K562 (cell line): ENCODE measurements at regions not wholly inside any gene's neighbourhood (a gene's known extent, or its start where the extent isn't known, plus 50 kb on each side); places are given as distances from the start of the nearest gene placed in this dataset.

ENCODE experiments used
- ATAC-seq: fragments of 200-7000 bp; cut with Tn5 transposase; 3 replicates; pipeline ENCODE4 v1.9.1; 2020; ENCODE audit warnings: moderate library complexity
- BruUV-seq: library from RNA; stranded (reverse); fragments of 400-500 nt; replicated peaks from 2 replicates; lab custom pipeline; 2021; lab: Mats Ljungman, UMichigan
- CTCF ChIA-PET: fragments of 300-600 bp; formaldehyde crosslinking; extraction: SDS; loops from one replicate; lab custom pipeline; 2021; ENCODE audit warnings: low intra/inter-chr PET ratio; lab: Yijun Ruan, JAX
- POLR2A ChIA-PET: fragments of 300-600, 350-650 bp; sonication (Branson Sonifier 250); formaldehyde crosslinking; extraction: SDS; loops from one replicate; lab custom pipeline; 2021; ENCODE audit warnings: antibody characterized with exemption, inconsistent platforms; lab: Yijun Ruan, JAX
- DNase-seq, 4 experiments: peaks; one replicate each; pipeline versions ENCODE4 v3.0.0 to v3.0.0-alpha.2; 2011 to 2018; ENCODE audit warnings: low spot score in 3 of 4, mixed read lengths in 3 of 4; ENCODE audit errors: extremely low read depth in 1 of 4
- FAIRE-seq: peaks from 2 replicates; lab custom pipeline; 2011; peaks lifted over from hg19 to GRCh38; lab: Jason Lieb, UNC
- H2AFZ ChIP-seq: 2 replicates; pipeline ENCODE4 v1.6.0; 2011; ENCODE audit warnings: low read depth, low read length, control low read depth, inconsistent platforms
- H3K27ac ChIP-seq: fragments of 200-600 bp; 3 replicates; pipeline ENCODE4 v1.8.0; 2011; ENCODE audit warnings: low read depth, mild to moderate bottlenecking, control low read depth, inconsistent platforms, low read length, moderate library complexity, mixed read lengths; ENCODE audit errors: extremely low read depth
- H3K27me3 ChIP-seq, 2 experiments: fragments of 300-600 bp in 1 of 2; 2 replicates in 1 of 2; 3 replicates in 1 of 2; pipeline versions ENCODE4 v1.6.0 to v1.8.0; 2011; ENCODE audit warnings: inconsistent platforms in 2 of 2, low read length in 2 of 2, mild to moderate bottlenecking in 1 of 2, mixed read lengths in 1 of 2, moderate library complexity in 1 of 2; ENCODE audit not compliant: control insufficient read depth in 2 of 2, insufficient read depth in 2 of 2
- H3K36me3 ChIP-seq: fragments of 300-600 bp; 3 replicates; pipeline ENCODE4 v1.8.0; 2011; ENCODE audit warnings: mild to moderate bottlenecking, low read length, inconsistent platforms; ENCODE audit not compliant: control insufficient read depth, insufficient read depth
- H3K4me1 ChIP-seq, 2 experiments: fragments of 200-600 bp in 1 of 2; replicated peaks in 1 of 2; 2 replicates in 1 of 2; 3 replicates in 1 of 2; pipeline versions ENCODE4 v1.5.1 to v1.8.0; 2011; ENCODE audit warnings: inconsistent platforms in 2 of 2, low read length in 2 of 2, mild to moderate bottlenecking in 1 of 2, mixed read lengths in 1 of 2, moderate library complexity in 1 of 2; ENCODE audit not compliant: control insufficient read depth in 2 of 2, insufficient read depth in 2 of 2
- H3K4me2 ChIP-seq: 2 replicates; pipeline ENCODE4 v1.6.1; 2011; ENCODE audit warnings: low read length, control low read depth, inconsistent platforms, mixed read lengths; ENCODE audit not compliant: insufficient read depth
- H3K4me3 ChIP-seq: fragments of 200-600 bp; sonication (generic), shearing (Covaris generic); 2 replicates; pipeline ENCODE4 v1.5.1; 2016; ENCODE audit warnings: control low read depth, inconsistent platforms
- H3K79me2 ChIP-seq: fragments of 200-600 bp; 3 replicates; pipeline ENCODE4 v1.8.0; 2011; ENCODE audit warnings: low read length, inconsistent platforms; ENCODE audit not compliant: control insufficient read depth, insufficient read depth
- H3K9ac ChIP-seq, 2 experiments: 2 replicates each; pipeline versions ENCODE4 v1.6.0 to v1.6.1; 2011; ENCODE audit warnings: low read depth in 2 of 2, low read length in 2 of 2, control low read depth in 1 of 2, inconsistent platforms in 1 of 2, mild to moderate bottlenecking in 1 of 2, mixed read lengths in 1 of 2; ENCODE audit not compliant: insufficient read depth in 1 of 2
- H3K9me1 ChIP-seq: one replicate; pipeline ENCODE4 v1.6.0; 2011; ENCODE audit warnings: inconsistent platforms, mild to moderate bottlenecking, low read length, moderate library complexity; ENCODE audit not compliant: control insufficient read depth, insufficient read depth
- H3K9me3 ChIP-seq: replicated peaks from 2 replicates; pipeline ENCODE4 v1.5.1; 2011; ENCODE audit warnings: low read depth, low read length, inconsistent platforms; ENCODE audit not compliant: control insufficient read depth, insufficient read depth
- H4K20me1 ChIP-seq: replicated peaks from 2 replicates; pipeline ENCODE4 v1.6.1; 2011; ENCODE audit warnings: low read length, inconsistent platforms, mixed read lengths; ENCODE audit not compliant: control insufficient read depth, insufficient read depth
- C11orf30 ChIP-seq: fragments of 450-650 bp; IDR thresholded peaks from 2 replicates; pipeline ENCODE4 v1.6.1; 2016; ENCODE audit warnings: low read depth, mild to moderate bottlenecking
- CBX5 ChIP-seq: IDR thresholded peaks from 2 replicates; pipeline ENCODE4 v1.6.1; 2014; ENCODE audit warnings: low read depth, borderline replicate concordance
- HDAC8 ChIP-seq: fragments of 450-650 bp; IDR thresholded peaks from 2 replicates; pipeline ENCODE4 v1.6.1; 2016; ENCODE audit warnings: mild to moderate bottlenecking, missing genetic modification characterization, moderate library complexity, missing compliant biosample characterization
- HNRNPK ChIP-seq: fragments of 200-400 bp; formaldehyde crosslinking; IDR thresholded peaks from one replicate; pipeline ENCODE4 v1.6.1; 2018; ENCODE audit warnings: mild to moderate bottlenecking, low read depth, low read length; ENCODE audit not compliant: poor library complexity, severe bottlenecking
- HSF4 ChIP-seq: fragments of 250-450 bp; sonication (Bioruptor Pico); IDR thresholded peaks from 2 replicates; pipeline ENCODE4 v2.1.2; 2022; ENCODE audit warnings: mild to moderate bottlenecking, moderate library complexity, borderline replicate concordance
- MAFF ChIP-seq: IDR thresholded peaks from 2 replicates; pipeline ENCODE4 v1.6.1; 2012; ENCODE audit warnings: low read length, improper control_type of control experiment
- NFYB ChIP-seq: IDR thresholded peaks from 2 replicates; pipeline ENCODE4 v1.6.1; 2011; ENCODE audit warnings: mild to moderate bottlenecking, moderate library complexity; ENCODE audit not compliant: insufficient read length; ENCODE audit errors: extremely low read depth
- NR1H2 ChIP-seq: sonication (generic); formaldehyde crosslinking; IDR thresholded peaks from 2 replicates; pipeline ENCODE4 v1.4.0; 2020; ENCODE audit warnings: mild to moderate bottlenecking, missing genetic modification reagents
- PHF8 ChIP-seq: fragments of 200-600 bp; sonication (generic); IDR thresholded peaks from 2 replicates; pipeline ENCODE4 v1.6.1; 2012; ENCODE audit warnings: mixed run types, mild to moderate bottlenecking, inconsistent platforms, low read length, moderate library complexity, borderline replicate concordance
- RBM14 ChIP-seq: fragments of 200-400 bp; formaldehyde crosslinking; IDR thresholded peaks from 2 replicates; pipeline ENCODE4 v1.6.1; 2018; ENCODE audit warnings: low read depth, mild to moderate bottlenecking, low read length, moderate library complexity, borderline replicate concordance; ENCODE audit not compliant: insufficient read depth
- ZNF184 ChIP-seq: sonication (generic); formaldehyde crosslinking; IDR thresholded peaks from 2 replicates; pipeline ENCODE4 v1.5.0; 2020; ENCODE audit warnings: missing genetic modification reagents
- ZNF436 ChIP-seq: fragments of 250-450, 450-650 bp; sonication (Bioruptor Pico); formaldehyde crosslinking; IDR thresholded peaks from 2 replicates; pipeline ENCODE4 v1.7.0; 2020; ENCODE audit warnings: mild to moderate bottlenecking
- WGBS: fragments of 100-300 bp; shearing (Covaris generic); methylation state at CpG from one replicate; pipeline ENCODE4 v1.1.6; 2016; ENCODE audit warnings: low coverage, mixed read lengths; ENCODE audit not compliant: insufficient coverage; ENCODE audit errors: missing lambda C conversion rate; 5-methylcytosine and 5-hydroxymethylcytosine counted together
- in situ Hi-C: fragments of 300-500 bp; cut with MboI; formaldehyde crosslinking; loops from 4 replicates; pipeline ENCODE4 v1.15.0; 2018; ENCODE audit warnings: inconsistent platforms, mixed read lengths
- intact Hi-C: fragments of 100-400 bp; cut with micrococcal nuclease; formaldehyde crosslinking; loops from 2 replicates; pipeline ENCODE4 v1.14.2; 2022
- TF ChIP-seq, protein P1 (sequence below), 2 experiments: fragments of 150-350 bp in 1 of 2; IDR thresholded peaks; 2 replicates each; pipeline ENCODE4 v1.6.1; 2012 to 2016; ENCODE audit warnings: low read depth in 2 of 2, low read length in 2 of 2, mild to moderate bottlenecking in 1 of 2, moderate library complexity in 1 of 2
- TF ChIP-seq, protein P2 (sequence below): fragments of 200-800 bp; sonication (Bioruptor generic); IDR thresholded peaks from 2 replicates; pipeline ENCODE4 v1.6.1; 2017; ENCODE audit warnings: missing genetic modification characterization, missing compliant biosample characterization
- TF ChIP-seq, protein P3 (sequence below): fragments of 250-450 bp; sonication (Bioruptor Pico); IDR thresholded peaks from 2 replicates; pipeline ENCODE4 v1.8.0; 2021; ENCODE audit warnings: mild to moderate bottlenecking, moderate library complexity

DNA sequence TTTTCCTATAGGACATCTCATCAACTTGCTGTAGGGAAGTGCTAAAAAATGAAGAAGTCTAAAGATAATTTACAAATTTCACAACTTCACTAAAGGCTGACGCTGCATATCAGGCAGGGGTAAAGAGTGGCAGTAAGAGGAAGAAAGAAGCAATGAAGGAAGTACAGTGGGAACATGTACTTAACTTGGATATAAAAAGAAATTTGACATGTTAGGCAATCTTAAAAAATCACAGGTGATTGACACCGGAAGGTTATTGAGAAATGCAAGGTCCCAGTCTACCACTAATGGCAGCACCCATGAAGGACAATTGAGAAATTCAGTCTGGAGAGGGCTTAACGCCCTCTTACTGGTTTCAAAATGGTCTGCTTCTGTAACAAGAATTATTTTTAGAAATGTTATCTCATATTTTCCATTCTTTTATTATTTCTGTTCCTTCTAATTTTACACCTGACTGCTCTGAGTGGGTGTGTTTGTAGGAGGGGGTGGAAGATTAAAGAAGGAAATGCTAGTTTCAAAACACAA lies 358.1 kb downstream of the KCNJ2 start (continued):
- TF ChIP-seq ZNF184 (no peak), ZNF436 (CRISPR knock-in tag) (no peak), PHF8 (no peak), NR1H2 (no peak), HSF4 (CRISPR knock-in tag) (no peak)
- TF ChIP-seq, protein P1, sequence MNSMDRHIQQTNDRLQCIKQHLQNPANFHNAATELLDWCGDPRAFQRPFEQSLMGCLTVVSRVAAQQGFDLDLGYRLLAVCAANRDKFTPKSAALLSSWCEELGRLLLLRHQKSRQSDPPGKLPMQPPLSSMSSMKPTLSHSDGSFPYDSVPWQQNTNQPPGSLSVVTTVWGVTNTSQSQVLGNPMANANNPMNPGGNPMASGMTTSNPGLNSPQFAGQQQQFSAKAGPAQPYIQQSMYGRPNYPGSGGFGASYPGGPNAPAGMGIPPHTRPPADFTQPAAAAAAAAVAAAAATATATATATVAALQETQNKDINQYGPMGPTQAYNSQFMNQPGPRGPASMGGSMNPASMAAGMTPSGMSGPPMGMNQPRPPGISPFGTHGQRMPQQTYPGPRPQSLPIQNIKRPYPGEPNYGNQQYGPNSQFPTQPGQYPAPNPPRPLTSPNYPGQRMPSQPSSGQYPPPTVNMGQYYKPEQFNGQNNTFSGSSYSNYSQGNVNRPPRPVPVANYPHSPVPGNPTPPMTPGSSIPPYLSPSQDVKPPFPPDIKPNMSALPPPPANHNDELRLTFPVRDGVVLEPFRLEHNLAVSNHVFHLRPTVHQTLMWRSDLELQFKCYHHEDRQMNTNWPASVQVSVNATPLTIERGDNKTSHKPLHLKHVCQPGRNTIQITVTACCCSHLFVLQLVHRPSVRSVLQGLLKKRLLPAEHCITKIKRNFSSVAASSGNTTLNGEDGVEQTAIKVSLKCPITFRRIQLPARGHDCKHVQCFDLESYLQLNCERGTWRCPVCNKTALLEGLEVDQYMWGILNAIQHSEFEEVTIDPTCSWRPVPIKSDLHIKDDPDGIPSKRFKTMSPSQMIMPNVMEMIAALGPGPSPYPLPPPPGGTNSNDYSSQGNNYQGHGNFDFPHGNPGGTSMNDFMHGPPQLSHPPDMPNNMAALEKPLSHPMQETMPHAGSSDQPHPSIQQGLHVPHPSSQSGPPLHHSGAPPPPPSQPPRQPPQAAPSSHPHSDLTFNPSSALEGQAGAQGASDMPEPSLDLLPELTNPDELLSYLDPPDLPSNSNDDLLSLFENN (IDR thresholded peaks at IDR 0.05; ENCODE audit: low read depth in 2 of 2, low read length in 2 of 2) = no peak

DNA sequence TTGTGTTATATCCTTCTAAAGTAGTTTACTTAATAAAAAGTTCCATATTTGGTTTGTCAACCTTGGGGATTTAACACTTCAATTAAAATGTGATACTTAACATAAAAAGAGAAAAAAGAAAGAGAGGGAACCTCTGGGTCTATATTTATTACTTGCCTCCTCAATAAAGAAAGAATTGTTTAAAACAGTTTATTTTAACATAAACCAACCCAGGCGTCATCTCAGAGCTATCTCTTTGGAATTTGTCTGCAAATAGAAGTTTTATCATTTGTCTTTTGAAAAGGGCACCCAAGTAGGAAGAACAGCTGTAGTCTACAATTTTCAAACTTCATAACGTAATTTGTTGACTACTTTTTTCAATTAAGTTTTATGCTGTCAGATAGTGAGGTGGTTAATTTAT lies 364.1 kb downstream of the KCNJ2 start:
- H3K4me2 ChIP-seq = no peak overlapping the region
- no TSS peak for BruUV-seq
- H3K9ac ChIP-seq = no peak overlapping the region
- no peaks in the 10 kb centered on the region for H3K27me3 ChIP-seq
- ChIA-PET POLR2A (no interaction called here), CTCF (no interaction called here)
- in situ Hi-C loops (no loop called here), intact Hi-C loops (no loop called here)
- H2AFZ ChIP-seq = no peak overlapping the region
- no peaks in the 10 kb centered on the region for H3K36me3 ChIP-seq
- no peaks in the 10 kb centered on the region for H3K79me2 ChIP-seq
- no peaks in the 10 kb centered on the region for H4K20me1 ChIP-seq
- no peak overlapping the region for H3K4me3 ChIP-seq
- no peak for DNase-seq
- H3K27ac ChIP-seq = no peak overlapping the region
- ATAC-seq = no peak
- no peak for FAIRE-seq
- no peaks in the 10 kb centered on the region for H3K9me3 ChIP-seq
- WGBS = 0% methylated on average over 2 of the region's 2 CpGs
- no peaks in the 10 kb centered on the region for H3K4me1 ChIP-seq
- no peaks in the 10 kb centered on the region for H3K9me1 ChIP-seq
- TF ChIP-seq RBM14 (no peak), MAFF (no peak), CBX5 (no peak), HDAC8 (tag) (no peak), C11orf30 (no peak), NFYB (no peak), HNRNPK (no peak)
- TF ChIP-seq, protein P2, sequence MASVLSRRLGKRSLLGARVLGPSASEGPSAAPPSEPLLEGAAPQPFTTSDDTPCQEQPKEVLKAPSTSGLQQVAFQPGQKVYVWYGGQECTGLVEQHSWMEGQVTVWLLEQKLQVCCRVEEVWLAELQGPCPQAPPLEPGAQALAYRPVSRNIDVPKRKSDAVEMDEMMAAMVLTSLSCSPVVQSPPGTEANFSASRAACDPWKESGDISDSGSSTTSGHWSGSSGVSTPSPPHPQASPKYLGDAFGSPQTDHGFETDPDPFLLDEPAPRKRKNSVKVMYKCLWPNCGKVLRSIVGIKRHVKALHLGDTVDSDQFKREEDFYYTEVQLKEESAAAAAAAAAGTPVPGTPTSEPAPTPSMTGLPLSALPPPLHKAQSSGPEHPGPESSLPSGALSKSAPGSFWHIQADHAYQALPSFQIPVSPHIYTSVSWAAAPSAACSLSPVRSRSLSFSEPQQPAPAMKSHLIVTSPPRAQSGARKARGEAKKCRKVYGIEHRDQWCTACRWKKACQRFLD (CRISPR knock-in tag) = no peak
- TF ChIP-seq, protein P3, sequence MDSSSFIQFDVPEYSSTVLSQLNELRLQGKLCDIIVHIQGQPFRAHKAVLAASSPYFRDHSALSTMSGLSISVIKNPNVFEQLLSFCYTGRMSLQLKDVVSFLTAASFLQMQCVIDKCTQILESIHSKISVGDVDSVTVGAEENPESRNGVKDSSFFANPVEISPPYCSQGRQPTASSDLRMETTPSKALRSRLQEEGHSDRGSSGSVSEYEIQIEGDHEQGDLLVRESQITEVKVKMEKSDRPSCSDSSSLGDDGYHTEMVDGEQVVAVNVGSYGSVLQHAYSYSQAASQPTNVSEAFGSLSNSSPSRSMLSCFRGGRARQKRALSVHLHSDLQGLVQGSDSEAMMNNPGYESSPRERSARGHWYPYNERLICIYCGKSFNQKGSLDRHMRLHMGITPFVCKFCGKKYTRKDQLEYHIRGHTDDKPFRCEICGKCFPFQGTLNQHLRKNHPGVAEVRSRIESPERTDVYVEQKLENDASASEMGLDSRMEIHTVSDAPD (CRISPR knock-in tag) = no peak
